ENCODE measurements at regions not wholly inside any gene's neighbourhood (a gene's known extent, or its start where the extent isn't known, plus 50 kb on each side); places are given as distances from the start of the nearest gene placed in this dataset. TPM values are rescaled to one million over a fixed set of nuclear protein-coding genes. Genes with fewer than 3 reads are reported as not detected.

DNA sequence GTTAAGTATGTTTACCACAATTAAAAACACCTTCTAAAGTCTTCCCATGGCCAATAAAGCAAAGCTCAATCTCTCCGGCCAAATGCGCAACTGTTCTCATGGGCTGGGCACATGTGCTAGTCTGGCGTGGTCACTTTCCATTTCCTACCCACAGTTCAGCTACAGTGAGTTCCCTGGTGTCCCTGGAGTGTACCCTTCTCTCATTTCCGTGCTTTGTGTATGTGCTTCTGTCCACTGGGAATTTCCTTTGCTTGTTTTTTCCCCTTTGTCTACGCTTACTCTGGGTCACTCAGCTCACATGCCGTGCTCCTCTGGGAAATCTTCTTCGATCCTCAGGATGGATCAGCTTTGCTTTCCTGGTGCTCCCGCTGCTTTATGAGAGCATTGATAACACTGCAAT lies 69.6 kb upstream of the GYPC start:
- Histone ChIP-seq H3K36me3 (ENCODE audit: control insufficient read depth in 3 of 3, insufficient read depth in 3 of 3, low read length in 3 of 3) (no peaks in the 10 kb centered on the region), H3K27me3 (ENCODE audit: control insufficient read depth in 3 of 3, insufficient read depth in 3 of 3, low read length in 3 of 3) (no peaks in the 10 kb centered on the region), H3K9me3 (ENCODE audit: control insufficient read depth in 3 of 3, low read length in 3 of 3) (no peaks in the 10 kb centered on the region), H3K4me3 (ENCODE audit: low read length in 3 of 3) (no peak overlapping the region), H3K9ac (ENCODE audit: low read depth in 1 of 3, low read length in 3 of 3) (no peak overlapping the region), H3K27ac (ENCODE audit: low read depth, low read length) (no peak overlapping the region), H3K4me1 (ENCODE audit: control insufficient read depth in 3 of 3, insufficient read depth in 3 of 3, low read length in 3 of 3) (no peaks in the 10 kb centered on the region)

DNA sequence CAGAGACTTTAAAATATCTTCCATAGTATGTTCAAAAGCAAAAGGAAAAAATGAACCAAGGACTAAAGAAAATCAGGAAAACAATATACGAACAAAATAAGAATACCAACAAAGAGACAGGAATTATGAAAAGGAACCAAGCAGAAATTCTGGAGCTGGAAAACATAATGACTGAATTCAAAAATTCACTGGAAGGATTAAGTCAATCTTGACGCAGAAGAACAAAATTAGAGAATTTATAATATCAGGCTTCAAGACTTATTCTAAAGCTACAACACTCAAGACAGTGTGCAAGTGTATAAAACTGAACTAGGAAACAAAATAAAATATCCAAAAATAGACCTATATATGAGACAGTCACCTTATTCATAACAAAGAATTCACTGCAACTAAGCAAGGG lies 56.9 kb upstream of the GYPC start:
- no peak overlapping the region for H3K9ac ChIP-seq (ENCODE audit: low read depth in 1 of 3, low read length in 3 of 3)
- H3K36me3 ChIP-seq (ENCODE audit: control insufficient read depth in 3 of 3, insufficient read depth in 3 of 3, low read length in 3 of 3), result no peaks in the 10 kb centered on the region
- peaks cover 0 to 12% (median 7%) of the 10 kb centered on the region in 3 donors for H3K9me3 ChIP-seq (ENCODE audit: control insufficient read depth in 3 of 3, low read length in 3 of 3)
- H3K4me1 ChIP-seq (ENCODE audit: control insufficient read depth in 3 of 3, insufficient read depth in 3 of 3, low read length in 3 of 3), result no peaks in the 10 kb centered on the region
- no peak overlapping the region for H3K4me3 ChIP-seq (ENCODE audit: low read length in 3 of 3)
- H3K27ac ChIP-seq (ENCODE audit: low read depth, low read length), result no peak overlapping the region
- H3K27me3 ChIP-seq (ENCODE audit: control insufficient read depth in 3 of 3, insufficient read depth in 3 of 3, low read length in 3 of 3), result no peaks in the 10 kb centered on the region

DNA sequence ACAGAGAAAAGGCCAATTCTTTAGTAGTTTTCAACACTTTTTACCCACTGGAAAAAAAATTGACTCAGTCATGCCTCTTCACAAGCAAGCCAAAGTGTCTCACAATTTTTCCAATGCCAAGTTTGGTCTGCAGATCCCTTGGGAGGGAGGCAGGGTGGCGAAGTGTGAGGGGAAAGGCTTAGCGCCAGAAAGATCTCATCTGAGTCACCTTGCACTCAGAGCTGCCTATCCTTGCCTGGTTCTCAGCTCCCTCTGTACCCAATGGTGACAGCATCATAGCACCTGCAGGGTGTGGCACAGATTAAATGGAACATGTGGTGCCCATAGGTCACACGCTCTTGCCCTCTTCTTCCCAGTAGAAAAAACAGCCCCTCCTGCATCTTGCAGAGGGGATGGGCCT lies 55.2 kb upstream of the GYPC start:
- H3K9ac ChIP-seq (ENCODE audit: low read depth in 1 of 3, low read length in 3 of 3), result no peak overlapping the region
- no peak overlapping the region for H3K4me3 ChIP-seq (ENCODE audit: low read length in 3 of 3)
- no peak overlapping the region for H3K27ac ChIP-seq (ENCODE audit: low read depth, low read length)
- H3K27me3 ChIP-seq (ENCODE audit: control insufficient read depth in 3 of 3, insufficient read depth in 3 of 3, low read length in 3 of 3), result no peaks in the 10 kb centered on the region
- peaks cover 0 to 12% (median 12%) of the 10 kb centered on the region in 3 donors for H3K9me3 ChIP-seq (ENCODE audit: control insufficient read depth in 3 of 3, low read length in 3 of 3)
- no peaks in the 10 kb centered on the region for H3K4me1 ChIP-seq (ENCODE audit: control insufficient read depth in 3 of 3, insufficient read depth in 3 of 3, low read length in 3 of 3)
- no peaks in the 10 kb centered on the region for H3K36me3 ChIP-seq (ENCODE audit: control insufficient read depth in 3 of 3, insufficient read depth in 3 of 3, low read length in 3 of 3)

DNA sequence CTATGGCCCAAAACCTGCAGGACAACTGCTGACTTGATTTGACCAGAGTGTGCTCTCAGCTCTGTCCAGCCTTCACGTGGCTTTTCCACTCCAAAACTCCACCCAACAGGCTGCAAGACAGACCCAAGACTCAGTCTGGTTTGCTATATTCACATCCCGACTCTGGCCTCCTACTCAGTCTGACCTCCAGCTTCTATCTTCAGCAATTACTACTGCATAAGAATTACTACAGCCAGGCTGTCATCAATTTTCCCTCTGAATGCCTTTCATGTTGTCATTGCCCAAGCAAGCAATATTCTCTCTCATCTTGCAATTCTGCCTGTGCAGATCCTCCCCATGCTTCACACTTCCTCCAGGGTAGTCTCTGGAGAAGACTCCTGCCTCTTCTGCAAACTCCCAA lies 53.6 kb upstream of the GYPC start:
- Histone ChIP-seq H3K9me3 (ENCODE audit: control insufficient read depth in 3 of 3, low read length in 3 of 3) (peaks cover 0 to 19% (median 12%) of the 10 kb centered on the region in 3 donors), H3K27ac (ENCODE audit: low read depth, low read length) (no peak overlapping the region), H3K9ac (ENCODE audit: low read depth in 1 of 3, low read length in 3 of 3) (no peak overlapping the region), H3K27me3 (ENCODE audit: control insufficient read depth in 3 of 3, insufficient read depth in 3 of 3, low read length in 3 of 3) (no peaks in the 10 kb centered on the region), H3K36me3 (ENCODE audit: control insufficient read depth in 3 of 3, insufficient read depth in 3 of 3, low read length in 3 of 3) (no peaks in the 10 kb centered on the region), H3K4me3 (ENCODE audit: low read length in 3 of 3) (no peak overlapping the region), H3K4me1 (ENCODE audit: control insufficient read depth in 3 of 3, insufficient read depth in 3 of 3, low read length in 3 of 3) (no peaks in the 10 kb centered on the region)

Small RNAs in the stretch of these regions (small RNA-seq; reads per million reads assigned to genes)
- gene AC097499.1 (not detected), gene RNU6-259P (not detected)
